ENCODE measurements at regions not wholly inside any gene's neighbourhood (a gene's known extent, or its start where the extent isn't known, plus 50 kb on each side); places are given as distances from the start of the nearest gene placed in this dataset.

GRCh38 chr12:89073659-89074058 is 278.6 kb downstream of the DUSP6 start:
- TF ChIP-seq, protein P1, sequence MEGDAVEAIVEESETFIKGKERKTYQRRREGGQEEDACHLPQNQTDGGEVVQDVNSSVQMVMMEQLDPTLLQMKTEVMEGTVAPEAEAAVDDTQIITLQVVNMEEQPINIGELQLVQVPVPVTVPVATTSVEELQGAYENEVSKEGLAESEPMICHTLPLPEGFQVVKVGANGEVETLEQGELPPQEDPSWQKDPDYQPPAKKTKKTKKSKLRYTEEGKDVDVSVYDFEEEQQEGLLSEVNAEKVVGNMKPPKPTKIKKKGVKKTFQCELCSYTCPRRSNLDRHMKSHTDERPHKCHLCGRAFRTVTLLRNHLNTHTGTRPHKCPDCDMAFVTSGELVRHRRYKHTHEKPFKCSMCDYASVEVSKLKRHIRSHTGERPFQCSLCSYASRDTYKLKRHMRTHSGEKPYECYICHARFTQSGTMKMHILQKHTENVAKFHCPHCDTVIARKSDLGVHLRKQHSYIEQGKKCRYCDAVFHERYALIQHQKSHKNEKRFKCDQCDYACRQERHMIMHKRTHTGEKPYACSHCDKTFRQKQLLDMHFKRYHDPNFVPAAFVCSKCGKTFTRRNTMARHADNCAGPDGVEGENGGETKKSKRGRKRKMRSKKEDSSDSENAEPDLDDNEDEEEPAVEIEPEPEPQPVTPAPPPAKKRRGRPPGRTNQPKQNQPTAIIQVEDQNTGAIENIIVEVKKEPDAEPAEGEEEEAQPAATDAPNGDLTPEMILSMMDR (IDR thresholded peaks at IDR 0.05 in 4 of 5, conservative IDR thresholded peaks at IDR 0.05 in 1 of 5), result no peak
- no peak for TF ChIP-seq POLR2A (IDR thresholded peaks at IDR 0.05)
- ATAC-seq (no peak), DNase-seq (no peak)
- no peaks in the 10 kb centered on the region for H3K27me3 ChIP-seq
- no peak overlapping the region for H3K27ac ChIP-seq
- no peaks in the 10 kb centered on the region for H3K9me3 ChIP-seq
- no peaks in the 10 kb centered on the region for H3K4me1 ChIP-seq
- H3K4me3 ChIP-seq, result no peak overlapping the region
- no peaks in the 10 kb centered on the region for H3K36me3 ChIP-seq
- intact Hi-C loops (cut with DNase I; ENCODE audit: low total_unique reads), result no loop called here
- in situ Hi-C loops (cut with MboI; ENCODE audit: low sequenced_read_pairs in 4 of 4), result no loop called here

- intact Hi-C loops (cut with DNase I; ENCODE audit: low total_unique reads), result no loop called here
- TF ChIP-seq POLR2A (IDR thresholded peaks at IDR 0.05), result no peak
- TF ChIP-seq, protein P1 (IDR thresholded peaks at IDR 0.05 in 4 of 5, conservative IDR thresholded peaks at IDR 0.05 in 1 of 5), result no peak
- Histone ChIP-seq H3K27ac (no peak overlapping the region), H3K4me1 (no peaks in the 10 kb centered on the region), H3K36me3 (no peaks in the 10 kb centered on the region), H3K27me3 (no peaks in the 10 kb centered on the region), H3K4me3 (no peak overlapping the region), H3K9me3 (no peaks in the 10 kb centered on the region)
- ATAC-seq (no peak), DNase-seq (no peak)
- in situ Hi-C loops (cut with MboI; ENCODE audit: low sequenced_read_pairs in 4 of 4), result no loop called here
Measured at GRCh38 chr12:89073027-89073398, 279.3 kb downstream of the DUSP6 start.

GRCh38 chr12:89072294-89073026 is 279.8 kb downstream of the DUSP6 start:
- Histone ChIP-seq H3K27me3 (no peaks in the 10 kb centered on the region), H3K27ac (no peak overlapping the region), H3K9me3 (no peaks in the 10 kb centered on the region), H3K4me1 (no peaks in the 10 kb centered on the region), H3K36me3 (no peaks in the 10 kb centered on the region), H3K4me3 (no peak overlapping the region)
- in situ Hi-C loops (cut with MboI; ENCODE audit: low sequenced_read_pairs in 4 of 4), result no loop called here
- DNase-seq (no peak), ATAC-seq (no peak)
- intact Hi-C loops (cut with DNase I; ENCODE audit: low total_unique reads), result no loop called here
- TF ChIP-seq POLR2A (IDR thresholded peaks at IDR 0.05), result no peak
- TF ChIP-seq, protein P1 (IDR thresholded peaks at IDR 0.05 in 4 of 5, conservative IDR thresholded peaks at IDR 0.05 in 1 of 5), result no peak

- TF ChIP-seq POLR2A (IDR thresholded peaks at IDR 0.05), result no peak
- TF ChIP-seq, protein P1 (IDR thresholded peaks at IDR 0.05 in 4 of 5, conservative IDR thresholded peaks at IDR 0.05 in 1 of 5), result no peak
- intact Hi-C loops (cut with DNase I; ENCODE audit: low total_unique reads), result no loop called here
- no peaks in the 10 kb centered on the region for H3K9me3 ChIP-seq
- in situ Hi-C loops (cut with MboI; ENCODE audit: low sequenced_read_pairs in 4 of 4), result no loop called here
- no peak for DNase-seq
- H3K27ac ChIP-seq, result no peak overlapping the region
- H3K4me1 ChIP-seq, result no peaks in the 10 kb centered on the region
- H3K4me3 ChIP-seq, result no peak overlapping the region
- H3K36me3 ChIP-seq, result no peaks in the 10 kb centered on the region
- H3K27me3 ChIP-seq, result no peaks in the 10 kb centered on the region
- no peak for ATAC-seq
Measured at GRCh38 chr12:89070603-89071002, 281.7 kb downstream of the DUSP6 start.

DNA sequence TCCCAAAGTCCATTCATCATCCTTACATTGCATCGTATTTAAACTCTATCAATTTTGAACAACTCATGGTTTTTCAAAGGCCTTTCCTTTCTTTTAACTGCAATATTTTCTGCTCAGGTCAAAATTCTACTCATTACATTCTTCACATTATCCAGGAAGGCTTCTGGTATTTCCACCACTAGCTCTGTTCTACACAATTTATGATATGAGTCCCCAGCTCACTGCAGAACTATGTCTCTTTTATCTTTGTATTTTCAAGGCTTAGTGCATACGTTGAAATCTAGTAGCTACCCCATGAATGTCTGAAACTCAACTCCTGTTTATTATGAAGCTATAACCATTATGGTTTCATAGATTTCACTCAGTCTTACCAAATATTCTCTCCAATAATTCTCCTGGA is 282.9 kb downstream of the DUSP6 start:
- Histone ChIP-seq H3K36me3 (no peaks in the 10 kb centered on the region), H3K4me1 (no peaks in the 10 kb centered on the region), H3K27me3 (no peaks in the 10 kb centered on the region), H3K27ac (no peak overlapping the region), H3K9me3 (no peaks in the 10 kb centered on the region), H3K4me3 (no peak overlapping the region)
- in situ Hi-C loops (cut with MboI; ENCODE audit: low sequenced_read_pairs in 4 of 4) (no loop called here), intact Hi-C loops (cut with DNase I; ENCODE audit: low total_unique reads) (no loop called here)
- no peak for ATAC-seq
- no peak for DNase-seq
- TF ChIP-seq POLR2A (IDR thresholded peaks at IDR 0.05), result no peak
- TF ChIP-seq, protein P1 (IDR thresholded peaks at IDR 0.05 in 4 of 5, conservative IDR thresholded peaks at IDR 0.05 in 1 of 5), result no peak
